ENCODE measurements at regions not wholly inside any gene's neighbourhood (a gene's known extent, or its start where the extent isn't known, plus 50 kb on each side); places are given as distances from the start of the nearest gene placed in this dataset.

- no peaks in the 10 kb centered on the region for H3K36me3 ChIP-seq (ENCODE audit: control insufficient read depth in 2 of 2, extremely low read depth in 1 of 2, insufficient read depth in 2 of 2, low read length in 2 of 2)
- H2AFZ ChIP-seq (ENCODE audit: low read depth, low read length), result no peak overlapping the region
- BruUV-seq (replicated peaks), result no TSS peak
- dilution Hi-C loops (cut with MboI; ENCODE audit: extremely low pct_ligation_motif_present, low sequenced_read_pairs), result no loop called here
- no peak overlapping the region for H3K4me3 ChIP-seq (replicated peaks in 1 of 3; ENCODE audit: insufficient read depth in 1 of 3, low read depth in 1 of 3, low read length in 3 of 3)
- CTCF ChIA-PET, result no interaction called here
- H3K27me3 ChIP-seq (ENCODE audit: control insufficient read depth in 2 of 2, insufficient read depth in 2 of 2, low read length in 2 of 2), result no peaks in the 10 kb centered on the region
- TF ChIP-seq JUN (IDR thresholded peaks at IDR 0.05; ENCODE audit: borderline replicate concordance, insufficient read depth, insufficient read length, low read depth), result no peak
- TF ChIP-seq CTCF (IDR thresholded peaks at IDR 0.05; ENCODE audit: extremely low read depth in 1 of 2, insufficient read depth in 1 of 2, low read depth in 1 of 2, low read length in 2 of 2), result no peak
- no peak for TF ChIP-seq POLR2AphosphoS5 (IDR thresholded peaks at IDR 0.05; ENCODE audit: insufficient read depth, low read depth, low read length)
- no peak for TF ChIP-seq POLR2A (IDR thresholded peaks at IDR 0.05; ENCODE audit: low read depth, low read length)
- no peak for TF ChIP-seq GATA2 (IDR thresholded peaks at IDR 0.05; ENCODE audit: insufficient read depth, insufficient read length, low read depth, low read length)
- TF ChIP-seq MYC (IDR thresholded peaks at IDR 0.05; ENCODE audit: low read depth, low read length), result no peak
- TF ChIP-seq EZH2 (IDR thresholded peaks at IDR 0.05; ENCODE audit: borderline replicate concordance, low read depth, low read length, severe bottlenecking), result no peak
- no peak for TF ChIP-seq FOS (IDR thresholded peaks at IDR 0.05; ENCODE audit: borderline replicate concordance, insufficient read depth, low read length)
- TF ChIP-seq, protein P1, sequence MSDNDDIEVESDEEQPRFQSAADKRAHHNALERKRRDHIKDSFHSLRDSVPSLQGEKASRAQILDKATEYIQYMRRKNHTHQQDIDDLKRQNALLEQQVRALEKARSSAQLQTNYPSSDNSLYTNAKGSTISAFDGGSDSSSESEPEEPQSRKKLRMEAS (IDR thresholded peaks at IDR 0.05; ENCODE audit: insufficient read depth, insufficient read length), result no peak
- H3K4me2 ChIP-seq (ENCODE audit: insufficient read depth, low read length), result no peak overlapping the region
- no peaks in the 10 kb centered on the region for H3K79me2 ChIP-seq (ENCODE audit: control insufficient read depth, insufficient read depth, low read length)
- intact Hi-C loops (cut with micrococcal nuclease), result no loop called here
- no peaks in the 10 kb centered on the region for H4K20me1 ChIP-seq (replicated peaks; ENCODE audit: control insufficient read depth, extremely low read depth, insufficient read depth, low read length)
- H3K9me1 ChIP-seq (replicated peaks; ENCODE audit: control insufficient read depth, extremely low read depth, insufficient read depth, low read length), result no peaks in the 10 kb centered on the region
- no peak for DNase-seq (ENCODE audit: low read depth, low spot score)
- no peaks in the 10 kb centered on the region for H3K9me3 ChIP-seq (replicated peaks; ENCODE audit: control insufficient read depth, insufficient read depth, low read length)
- no peak for FAIRE-seq
- no peaks in the 10 kb centered on the region for H3K4me1 ChIP-seq (ENCODE audit: control insufficient read depth, extremely low read depth, insufficient read depth, low read length)
- no peak overlapping the region for H3K27ac ChIP-seq (ENCODE audit: insufficient read depth, low read depth, low read length)
- H3K9ac ChIP-seq (replicated peaks; ENCODE audit: extremely low read depth, insufficient read depth, low read length), result no peak overlapping the region
- POLR2A ChIA-PET, result no interaction called here
Measured at GRCh38 chr4:144509088-144510015, 136.6 kb upstream of the HHIP start.

Measured in endothelial cell of umbilical vein (primary cell).